HFF-Myc (cell line): ENCODE measurements at regions not wholly inside any gene's neighbourhood (a gene's known extent, or its start where the extent isn't known, plus 50 kb on each side); places are given as distances from the start of the nearest gene placed in this dataset.

ENCODE experiments used
- DNase-seq: peaks from one replicate; pipeline ENCODE4 v3.0.0-alpha.2; 2011; ENCODE audit warnings: low read depth; ENCODE audit errors: extremely low read depth
- H3K4me3 ChIP-seq: replicated peaks from 2 replicates; pipeline ENCODE4 v1.5.1; 2011; ENCODE audit warnings: low read depth, mild to moderate bottlenecking, control low read depth, low read length
- CTCF ChIP-seq: IDR thresholded peaks from 2 replicates; pipeline ENCODE4 v1.5.1; 2012; ENCODE audit warnings: mild to moderate bottlenecking, low read depth, low read length, control low read depth; ENCODE audit errors: missing control alignments

DNA sequence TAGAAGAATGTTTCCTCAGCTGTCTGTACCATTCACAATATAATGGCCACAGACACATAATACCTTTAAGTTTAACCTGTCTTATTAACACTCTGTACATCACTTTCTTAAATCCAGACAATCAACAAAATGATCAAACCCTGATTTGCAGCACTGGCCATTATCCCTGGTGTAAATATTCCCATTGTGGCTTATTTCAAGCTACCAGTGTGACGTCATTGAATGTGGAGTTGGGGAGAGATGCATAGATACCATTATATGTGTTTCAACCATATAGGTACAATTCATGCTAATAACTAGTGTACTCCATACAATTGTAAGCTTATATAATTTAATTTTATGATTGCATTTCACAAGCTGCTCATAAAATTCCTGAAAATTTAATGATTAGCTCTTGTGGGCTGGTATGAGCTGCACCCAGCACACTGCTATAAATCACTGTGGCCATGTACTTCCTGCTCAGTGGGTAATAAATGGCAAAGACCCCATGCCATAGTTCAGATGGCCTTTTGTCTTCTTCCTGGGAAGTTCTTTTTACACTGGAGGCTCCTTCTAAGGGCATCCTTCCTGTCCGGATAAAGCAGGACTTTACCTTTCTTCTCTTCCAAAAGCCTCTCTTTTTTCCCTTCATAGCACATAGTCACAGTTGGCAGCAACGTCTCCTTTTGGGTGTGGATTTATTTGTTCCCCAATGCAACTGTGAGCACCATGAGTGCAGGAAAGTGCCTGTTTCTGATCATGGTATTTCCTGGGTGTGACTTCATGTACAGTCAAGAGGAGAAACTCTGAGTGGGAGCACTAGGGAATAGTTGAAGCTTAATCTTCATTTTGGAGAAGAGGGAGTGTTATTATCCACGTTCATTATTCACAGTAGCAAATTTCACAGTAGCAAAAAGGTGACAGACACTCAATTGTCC, 87.8 kb downstream of the MIAT start:
- no peak overlapping the region for H3K4me3 ChIP-seq
- DNase-seq = no peak
- TF ChIP-seq CTCF = no peak

GRCh38 chr22:26746311-26746710, 88.9 kb downstream of the MIAT start:
- no peak for TF ChIP-seq CTCF
- DNase-seq = no peak
- H3K4me3 ChIP-seq = no peak overlapping the region

DNA sequence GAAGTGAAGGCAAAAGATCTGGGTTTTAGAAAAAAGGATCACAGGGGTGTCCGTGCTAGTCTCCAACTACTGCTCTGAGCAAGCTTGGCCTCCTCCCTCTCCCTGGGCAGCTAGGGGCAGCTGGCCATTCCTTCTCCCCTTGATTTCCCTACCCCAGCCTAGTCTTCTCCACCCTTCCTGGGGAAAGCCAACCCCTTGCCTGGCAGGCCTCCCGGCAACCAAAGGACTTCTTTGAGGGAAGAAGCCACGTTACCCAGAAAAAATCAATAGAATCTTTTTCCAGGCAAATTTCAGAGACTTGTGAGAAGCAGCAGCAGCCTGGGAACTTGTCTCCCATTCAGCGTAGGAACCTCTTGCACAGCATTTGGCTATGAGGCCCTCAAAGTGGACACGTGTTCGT, 91.5 kb downstream of the MIAT start:
- H3K4me3 ChIP-seq = no peak overlapping the region
- DNase-seq = no peak
- no peak for TF ChIP-seq CTCF

GRCh38 chr22:26751217-26751616, 93.8 kb downstream of the MIAT start:
- TF ChIP-seq CTCF = no peak
- DNase-seq = no peak
- no peak overlapping the region for H3K4me3 ChIP-seq

DNA sequence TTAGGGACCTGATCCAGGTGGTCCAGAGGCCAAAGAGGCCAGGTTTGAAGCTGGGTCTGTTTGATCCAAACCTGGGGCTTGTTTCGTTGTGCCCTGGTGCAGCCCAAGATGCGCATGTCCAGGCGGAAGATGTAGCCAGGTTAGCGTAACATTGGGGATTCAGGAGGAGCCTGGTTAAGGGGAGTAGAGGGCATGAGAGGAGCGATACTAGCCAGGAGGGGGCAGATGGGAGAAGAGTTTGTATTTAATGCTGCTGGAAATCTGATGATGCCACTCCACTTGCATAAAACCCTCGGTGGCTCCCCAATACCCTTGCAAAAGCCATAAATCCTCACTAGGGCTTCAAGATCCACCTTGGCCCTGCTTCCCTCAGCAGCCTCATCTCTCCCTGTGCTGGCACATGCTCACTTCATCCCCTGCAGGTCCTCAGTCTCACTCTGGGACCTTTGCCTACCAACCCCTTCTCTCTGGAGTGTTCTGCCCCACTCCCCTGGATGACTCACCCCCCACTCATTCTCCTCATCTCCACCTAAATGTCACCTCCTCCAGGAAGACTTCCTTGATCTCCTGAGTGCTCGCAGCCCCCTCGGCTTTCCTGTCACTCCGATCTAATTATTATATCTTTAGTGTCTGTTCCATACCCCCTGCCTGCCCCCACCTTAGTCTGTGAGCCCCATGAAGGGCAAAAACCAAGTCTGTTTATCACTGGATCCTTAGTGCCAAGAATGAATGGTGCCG, 95.9 kb downstream of the MIAT start:
- TF ChIP-seq CTCF = peak; percentile 8
- no peak for DNase-seq
- no peak overlapping the region for H3K4me3 ChIP-seq

GRCh38 chr22:26756675-26757293, 99.4 kb downstream of the MIAT start:
- TF ChIP-seq CTCF = peak; percentile 70
- no peak overlapping the region for H3K4me3 ChIP-seq
- DNase-seq = no peak
